ENCODE measurements at regions not wholly inside any gene's neighbourhood (a gene's known extent, or its start where the extent isn't known, plus 50 kb on each side); places are given as distances from the start of the nearest gene placed in this dataset.

- in situ Hi-C loops (cut with MboI) = no loop called here
- 85 to 88% methylated on average over 1 of the region's 1 CpG for WGBS, 2 experiments (ENCODE audit: low coverage in 1 of 2, low lambda C conversion rate in 2 of 2, missing lambda C conversion rate in 2 of 2)
- no peak overlapping the region for H2AFZ ChIP-seq
- H3K4me2 ChIP-seq (ENCODE audit: unreplicated experiment) = no peak overlapping the region
- H3K9me3 ChIP-seq (ENCODE audit: low read depth) = no peaks in the 10 kb centered on the region
- H3K4me1 ChIP-seq (ENCODE audit: insufficient read depth) = no peaks in the 10 kb centered on the region
- no peaks in the 10 kb centered on the region for H3K9me2 ChIP-seq (ENCODE audit: insufficient read depth)
- H3K4me3 ChIP-seq = no peak overlapping the region
- no peaks in the 10 kb centered on the region for H3K79me2 ChIP-seq (ENCODE audit: insufficient read depth)
- H3K27ac ChIP-seq = no peak overlapping the region
- no peaks in the 10 kb centered on the region; the same call in none of the 2 replicates for H3K27me3 ChIP-seq (replicated peaks; ENCODE audit: insufficient read depth)
- H3F3A ChIP-seq (ENCODE audit: insufficient read depth) = no peaks in the 10 kb centered on the region
- no peak for DNase-seq
- no peaks in the 10 kb centered on the region for H4K20me1 ChIP-seq (ENCODE audit: insufficient read depth)
- no peak for TF ChIP-seq EZH2phosphoT487 (IDR thresholded peaks at IDR 0.05; ENCODE audit: insufficient read depth, low read depth)
- TF ChIP-seq EZH2 (IDR thresholded peaks at IDR 0.05; ENCODE audit: insufficient read depth, poor library complexity, severe bottlenecking) = no peak
- no peak overlapping the region for H3K9ac ChIP-seq
- no peaks in the 10 kb centered on the region for H3K36me3 ChIP-seq (ENCODE audit: low read depth)
These were observed 306.7 kb upstream of the TSHZ2 start for GRCh38 chr20:52665441-52665840.

- Histone ChIP-seq H3F3A (ENCODE audit: insufficient read depth) (no peaks in the 10 kb centered on the region), H3K4me3 (no peak overlapping the region), H3K4me2 (ENCODE audit: unreplicated experiment) (no peak overlapping the region), H3K27ac (no peak overlapping the region), H3K9me3 (ENCODE audit: low read depth) (no peaks in the 10 kb centered on the region), H3K9me2 (ENCODE audit: insufficient read depth) (no peaks in the 10 kb centered on the region), H3K4me1 (ENCODE audit: insufficient read depth) (no peaks in the 10 kb centered on the region), H3K79me2 (ENCODE audit: insufficient read depth) (no peaks in the 10 kb centered on the region), H3K36me3 (ENCODE audit: low read depth) (no peaks in the 10 kb centered on the region), H3K27me3 (replicated peaks; ENCODE audit: insufficient read depth) (peaks cover 16% of the 10 kb centered on the region), H4K20me1 (ENCODE audit: insufficient read depth) (no peaks in the 10 kb centered on the region), H3K9ac (no peak overlapping the region), H2AFZ (no peak overlapping the region)
- WGBS, 2 experiments (ENCODE audit: low coverage in 1 of 2, low lambda C conversion rate in 2 of 2, missing lambda C conversion rate in 2 of 2) = 24 to 34% methylated on average over 3 of the region's 3 CpGs
- no peak for DNase-seq
- in situ Hi-C loops (cut with MboI) = no loop called here
- TF ChIP-seq EZH2phosphoT487 (IDR thresholded peaks at IDR 0.05; ENCODE audit: insufficient read depth, low read depth) (no peak), EZH2 (IDR thresholded peaks at IDR 0.05; ENCODE audit: insufficient read depth, poor library complexity, severe bottlenecking) (no peak)
These were observed 316.8 kb upstream of the TSHZ2 start for GRCh38 chr20:52655395-52655794.

- WGBS, 2 experiments (ENCODE audit: low coverage in 1 of 2, low lambda C conversion rate in 2 of 2, missing lambda C conversion rate in 2 of 2) = 47 to 54% methylated on average over 2 of the region's 2 CpGs
- Histone ChIP-seq H3K27me3 (replicated peaks; ENCODE audit: insufficient read depth) (peaks cover 16% of the 10 kb centered on the region), H2AFZ (no peak overlapping the region), H3K27ac (no peak overlapping the region), H3K9ac (no peak overlapping the region), H3K4me2 (ENCODE audit: unreplicated experiment) (no peak overlapping the region), H3K36me3 (ENCODE audit: low read depth) (no peaks in the 10 kb centered on the region), H3F3A (ENCODE audit: insufficient read depth) (no peaks in the 10 kb centered on the region), H3K4me1 (ENCODE audit: insufficient read depth) (no peaks in the 10 kb centered on the region), H3K79me2 (ENCODE audit: insufficient read depth) (no peaks in the 10 kb centered on the region), H4K20me1 (ENCODE audit: insufficient read depth) (no peaks in the 10 kb centered on the region), H3K9me3 (ENCODE audit: low read depth) (no peaks in the 10 kb centered on the region), H3K9me2 (ENCODE audit: insufficient read depth) (no peaks in the 10 kb centered on the region), H3K4me3 (no peak overlapping the region)
- TF ChIP-seq EZH2 (IDR thresholded peaks at IDR 0.05; ENCODE audit: insufficient read depth, poor library complexity, severe bottlenecking) (no peak), EZH2phosphoT487 (IDR thresholded peaks at IDR 0.05; ENCODE audit: insufficient read depth, low read depth) (no peak)
- in situ Hi-C loops (cut with MboI) = no loop called here
- DNase-seq = no peak
These were observed 317.6 kb upstream of the TSHZ2 start for GRCh38 chr20:52654567-52654966.

- no peak for DNase-seq
- H2AFZ ChIP-seq = no peak overlapping the region
- no peaks in the 10 kb centered on the region for H3K79me2 ChIP-seq (ENCODE audit: insufficient read depth)
- no peak overlapping the region for H3K4me2 ChIP-seq (ENCODE audit: unreplicated experiment)
- in situ Hi-C loops (cut with MboI) = no loop called here
- H3F3A ChIP-seq (ENCODE audit: insufficient read depth) = no peaks in the 10 kb centered on the region
- H3K9ac ChIP-seq = no peak overlapping the region
- TF ChIP-seq EZH2 (IDR thresholded peaks at IDR 0.05; ENCODE audit: insufficient read depth, poor library complexity, severe bottlenecking) (no peak), EZH2phosphoT487 (IDR thresholded peaks at IDR 0.05; ENCODE audit: insufficient read depth, low read depth) (no peak)
- no peaks in the 10 kb centered on the region for H3K9me2 ChIP-seq (ENCODE audit: insufficient read depth)
- no peak overlapping the region for H3K4me3 ChIP-seq
- no peaks in the 10 kb centered on the region for H3K36me3 ChIP-seq (ENCODE audit: low read depth)
- no peaks in the 10 kb centered on the region for H3K4me1 ChIP-seq (ENCODE audit: insufficient read depth)
- no peaks in the 10 kb centered on the region for H4K20me1 ChIP-seq (ENCODE audit: insufficient read depth)
- H3K9me3 ChIP-seq (ENCODE audit: low read depth) = no peaks in the 10 kb centered on the region
- WGBS, 2 experiments (ENCODE audit: low coverage in 1 of 2, low lambda C conversion rate in 2 of 2, missing lambda C conversion rate in 2 of 2) = 28 to 35% methylated on average over 3 of the region's 3 CpGs
- peaks cover 35% of the 10 kb centered on the region for H3K27me3 ChIP-seq (replicated peaks; ENCODE audit: insufficient read depth)
- no peak overlapping the region for H3K27ac ChIP-seq
These were observed 319.9 kb upstream of the TSHZ2 start for GRCh38 chr20:52652271-52652670.

GRCh38 chr20:52649727-52650126 is 322.4 kb upstream of the TSHZ2 start:
- Histone ChIP-seq H3F3A (ENCODE audit: insufficient read depth) (no peaks in the 10 kb centered on the region), H3K9ac (no peak overlapping the region), H3K4me1 (ENCODE audit: insufficient read depth) (no peaks in the 10 kb centered on the region), H3K79me2 (ENCODE audit: insufficient read depth) (no peaks in the 10 kb centered on the region), H3K27me3 (replicated peaks; ENCODE audit: insufficient read depth) (peaks cover 39% of the 10 kb centered on the region), H2AFZ (no peak overlapping the region), H3K36me3 (ENCODE audit: low read depth) (no peaks in the 10 kb centered on the region), H3K4me2 (ENCODE audit: unreplicated experiment) (no peak overlapping the region), H3K9me2 (ENCODE audit: insufficient read depth) (no peaks in the 10 kb centered on the region), H3K27ac (no peak overlapping the region), H3K4me3 (no peak overlapping the region), H4K20me1 (ENCODE audit: insufficient read depth) (no peaks in the 10 kb centered on the region), H3K9me3 (ENCODE audit: low read depth) (no peaks in the 10 kb centered on the region)
- no peak for TF ChIP-seq EZH2phosphoT487 (IDR thresholded peaks at IDR 0.05; ENCODE audit: insufficient read depth, low read depth)
- TF ChIP-seq EZH2 (IDR thresholded peaks at IDR 0.05; ENCODE audit: insufficient read depth, poor library complexity, severe bottlenecking) = no peak
- DNase-seq = no peak
- in situ Hi-C loops (cut with MboI) = no loop called here
